Naive B cell (primary cell): ENCODE measurements at regions not wholly inside any gene's neighbourhood (a gene's known extent, or its start where the extent isn't known, plus 50 kb on each side); places are given as distances from the start of the nearest gene placed in this dataset.

Experiments used
- ATAC-seq, 2 donors: fragments of 150-1000 bp; cut with Tn5 transposase; 2 replicates each; pipeline ENCODE4 v1.10.0; 2021; ENCODE audit warnings: low read depth in 2 of 2, mild to moderate bottlenecking in 2 of 2, moderate library complexity in 2 of 2
- DNase-seq: peaks from one replicate; pipeline ENCODE4 v3.0.0; 2022
- H3K27ac Mint-ChIP-seq, 6 donors: one replicate each; pipeline ENCODE4 v1.8.0; 2020 to 2022; ENCODE audit warnings: mild to moderate bottlenecking in 6 of 6, mixed read lengths in 6 of 6, moderate library complexity in 5 of 6, inconsistent platforms in 2 of 6
- H3K27me3 Mint-ChIP-seq, 3 donors: one replicate each; pipeline ENCODE4 v1.8.0; 2021 to 2022; ENCODE audit warnings: mixed read lengths in 3 of 3, mild to moderate bottlenecking in 1 of 3
- H3K36me3 Mint-ChIP-seq, 2 donors: one replicate each; pipeline ENCODE4 v1.8.0; 2020 to 2022; ENCODE audit warnings: mixed read lengths in 2 of 2, inconsistent platforms in 1 of 2, mild to moderate bottlenecking in 1 of 2
- H3K4me1 Mint-ChIP-seq, 3 donors: one replicate each; pipeline ENCODE4 v1.8.0; 2020 to 2022; ENCODE audit warnings: mixed read lengths in 3 of 3, inconsistent platforms in 1 of 3, mild to moderate bottlenecking in 1 of 3, moderate library complexity in 1 of 3
- H3K4me3 Mint-ChIP-seq, 8 donors: one replicate each; pipeline ENCODE4 v1.8.0; 2020 to 2022; ENCODE audit warnings: mild to moderate bottlenecking in 8 of 8, mixed read lengths in 8 of 8, moderate library complexity in 8 of 8, inconsistent platforms in 2 of 8
- H3K9me3 Mint-ChIP-seq, 7 donors: one replicate each; pipeline ENCODE4 v1.8.0; 2020 to 2022; ENCODE audit warnings: mixed read lengths in 7 of 7, mild to moderate bottlenecking in 5 of 7, inconsistent platforms in 2 of 7, moderate library complexity in 1 of 7

DNA sequence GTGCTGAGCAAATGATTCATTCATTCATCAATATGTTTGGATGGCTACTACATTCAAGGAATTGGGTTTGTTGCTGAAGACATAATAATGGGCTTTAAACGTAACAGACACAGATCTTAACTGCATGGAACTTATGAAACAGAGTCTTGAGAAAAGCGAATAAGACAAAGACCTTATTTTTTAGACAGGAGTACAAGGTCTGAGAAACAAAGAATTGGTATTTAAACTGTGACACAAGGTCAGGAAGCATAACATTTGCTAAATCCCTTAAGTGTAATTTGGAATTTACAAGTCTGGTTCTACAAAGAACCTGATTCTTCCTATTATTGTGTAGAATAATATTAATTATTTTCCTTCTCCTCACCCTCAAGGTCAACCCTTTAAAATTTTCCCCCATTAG, 565.4 kb upstream of the RGS18 start:
- H3K36me3 Mint-ChIP-seq: no peaks in the 10 kb centered on the region
- H3K27me3 Mint-ChIP-seq: no peaks in the 10 kb centered on the region
- H3K4me1 Mint-ChIP-seq: no peaks in the 10 kb centered on the region
- H3K27ac Mint-ChIP-seq: no peak overlapping the region
- no peak for ATAC-seq
- no peak overlapping the region for H3K4me3 Mint-ChIP-seq
- DNase-seq: no peak
- peaks cover 0 to 5% (median 0%) of the 10 kb centered on the region in 7 donors for H3K9me3 Mint-ChIP-seq

DNA sequence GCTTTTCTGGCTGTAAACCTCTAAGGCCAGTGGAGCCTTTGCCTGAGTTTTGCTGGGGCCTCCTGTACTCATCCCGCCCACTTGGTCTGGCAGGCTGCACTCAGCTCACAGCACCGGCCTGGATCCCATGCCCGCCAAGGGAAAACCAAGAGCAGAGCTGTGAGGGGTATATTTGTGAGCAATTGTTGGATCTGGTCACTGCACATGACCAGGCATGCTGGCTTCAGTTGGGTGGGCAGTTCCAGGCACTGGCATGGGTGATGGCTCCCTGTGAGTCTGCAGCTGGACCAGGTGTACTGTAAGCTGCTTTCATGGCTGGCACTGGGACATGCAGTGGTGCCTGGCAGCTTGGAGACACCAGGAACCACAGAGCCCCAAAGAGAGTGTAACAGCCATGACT, 563.1 kb upstream of the RGS18 start:
- no peaks in the 10 kb centered on the region for H3K4me1 Mint-ChIP-seq
- no peak for DNase-seq
- H3K27ac Mint-ChIP-seq: no peak overlapping the region
- no peaks in the 10 kb centered on the region for H3K27me3 Mint-ChIP-seq
- no peak for ATAC-seq
- peaks cover 0 to 5% (median 0%) of the 10 kb centered on the region in 7 donors for H3K9me3 Mint-ChIP-seq
- no peak overlapping the region for H3K4me3 Mint-ChIP-seq
- H3K36me3 Mint-ChIP-seq: no peaks in the 10 kb centered on the region

GRCh38 chr1:191608367-191608766, 549.9 kb upstream of the RGS18 start:
- ATAC-seq: no peak
- H3K4me3 Mint-ChIP-seq: no peak overlapping the region
- H3K36me3 Mint-ChIP-seq: no peaks in the 10 kb centered on the region
- peaks cover 0 to 3% (median 0%) of the 10 kb centered on the region in 7 donors for H3K9me3 Mint-ChIP-seq
- H3K27me3 Mint-ChIP-seq: no peaks in the 10 kb centered on the region
- no peaks in the 10 kb centered on the region for H3K4me1 Mint-ChIP-seq
- no peak overlapping the region for H3K27ac Mint-ChIP-seq
- DNase-seq: no peak

GRCh38 chr1:191609305-191609704, 549.0 kb upstream of the RGS18 start:
- Mint-ChIP-seq H3K4me1 (no peaks in the 10 kb centered on the region), H3K36me3 (no peaks in the 10 kb centered on the region), H3K4me3 (no peak overlapping the region), H3K27me3 (no peaks in the 10 kb centered on the region), H3K27ac (no peak overlapping the region), H3K9me3 (peaks cover 0 to 6% (median 0%) of the 10 kb centered on the region in 7 donors)
- DNase-seq: no peak
- no peak for ATAC-seq

DNA sequence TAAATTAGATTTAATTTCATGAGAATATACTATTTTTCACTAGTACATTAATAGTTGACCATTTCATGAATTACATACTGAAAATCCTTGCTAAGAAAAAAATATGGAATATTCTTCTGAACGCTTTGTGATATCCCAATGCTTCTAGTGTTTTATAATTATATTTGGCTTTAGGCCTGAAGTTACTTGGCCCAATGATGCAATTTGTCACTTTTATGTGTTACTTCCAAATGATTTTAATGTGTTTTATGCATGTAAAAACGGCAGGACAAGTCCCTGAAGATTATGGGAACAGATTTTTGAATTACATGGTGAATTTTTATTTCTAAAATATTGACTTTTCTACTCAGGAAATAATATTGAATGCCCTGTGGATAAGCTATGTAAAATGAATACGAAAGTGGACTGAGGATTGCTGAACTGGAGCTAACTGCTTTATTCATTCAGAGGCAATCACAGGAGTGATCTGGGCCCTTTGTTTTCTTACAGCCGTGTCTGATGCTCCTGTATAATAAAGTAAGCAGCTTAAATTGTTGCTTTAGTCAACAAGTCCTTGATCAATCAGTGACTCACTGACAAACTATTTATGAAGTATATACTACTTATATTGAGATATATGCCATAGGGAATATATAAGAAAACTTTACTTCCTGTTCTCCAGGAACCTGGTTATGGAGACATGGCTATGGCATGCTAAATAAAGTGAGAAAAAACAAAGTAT, 543.0 kb upstream of the RGS18 start:
- no peak for ATAC-seq
- no peak for DNase-seq
- Mint-ChIP-seq H3K9me3 (peaks cover 0 to 4% (median 0%) of the 10 kb centered on the region in 7 donors), H3K4me1 (no peaks in the 10 kb centered on the region), H3K36me3 (no peaks in the 10 kb centered on the region), H3K4me3 (no peak overlapping the region), H3K27me3 (no peaks in the 10 kb centered on the region), H3K27ac (no peak overlapping the region)

GRCh38 chr1:191618181-191618580, 540.1 kb upstream of the RGS18 start:
- no peaks in the 10 kb centered on the region for H3K4me1 Mint-ChIP-seq
- peaks cover 0 to 6% (median 0%) of the 10 kb centered on the region in 7 donors for H3K9me3 Mint-ChIP-seq
- no peaks in the 10 kb centered on the region for H3K36me3 Mint-ChIP-seq
- DNase-seq (no peak), ATAC-seq (no peak)
- H3K4me3 Mint-ChIP-seq: no peak overlapping the region
- H3K27ac Mint-ChIP-seq: no peak overlapping the region
- no peaks in the 10 kb centered on the region for H3K27me3 Mint-ChIP-seq

GRCh38 chr1:191620883-191621282, 537.4 kb upstream of the RGS18 start:
- DNase-seq: no peak
- no peak overlapping the region for H3K4me3 Mint-ChIP-seq
- H3K4me1 Mint-ChIP-seq: no peaks in the 10 kb centered on the region
- H3K27ac Mint-ChIP-seq: no peak overlapping the region
- peaks cover 0 to 6% (median 0%) of the 10 kb centered on the region in 7 donors for H3K9me3 Mint-ChIP-seq
- H3K36me3 Mint-ChIP-seq: no peaks in the 10 kb centered on the region
- no peak for ATAC-seq
- H3K27me3 Mint-ChIP-seq: no peaks in the 10 kb centered on the region

GRCh38 chr1:191624044-191624443, 534.2 kb upstream of the RGS18 start:
- no peaks in the 10 kb centered on the region for H3K4me1 Mint-ChIP-seq
- H3K4me3 Mint-ChIP-seq: no peak overlapping the region
- DNase-seq (no peak), ATAC-seq (no peak)
- no peaks in the 10 kb centered on the region for H3K27me3 Mint-ChIP-seq
- H3K27ac Mint-ChIP-seq: no peak overlapping the region
- H3K36me3 Mint-ChIP-seq: no peaks in the 10 kb centered on the region
- peaks cover 0 to 6% (median 0%) of the 10 kb centered on the region in 7 donors for H3K9me3 Mint-ChIP-seq

GRCh38 chr1:191629836-191630235, 528.4 kb upstream of the RGS18 start:
- H3K27ac Mint-ChIP-seq: no peak overlapping the region
- no peak for ATAC-seq
- H3K36me3 Mint-ChIP-seq: no peaks in the 10 kb centered on the region
- peaks cover 0 to 16% (median 4%) of the 10 kb centered on the region in 7 donors for H3K9me3 Mint-ChIP-seq
- no peak overlapping the region for H3K4me3 Mint-ChIP-seq
- no peak for DNase-seq
- no peaks in the 10 kb centered on the region for H3K27me3 Mint-ChIP-seq
- no peaks in the 10 kb centered on the region for H3K4me1 Mint-ChIP-seq

GRCh38 chr1:191634801-191635508, 523.3 kb upstream of the RGS18 start:
- no peaks in the 10 kb centered on the region for H3K4me1 Mint-ChIP-seq

GRCh38 chr1:191636345-191636744, 521.9 kb upstream of the RGS18 start:
- no peak overlapping the region for H3K4me3 Mint-ChIP-seq
- no peak overlapping the region for H3K27ac Mint-ChIP-seq
- no peaks in the 10 kb centered on the region for H3K27me3 Mint-ChIP-seq
- ATAC-seq: no peak
- no peaks in the 10 kb centered on the region for H3K4me1 Mint-ChIP-seq
- no peak for DNase-seq
- no peaks in the 10 kb centered on the region for H3K36me3 Mint-ChIP-seq
- H3K9me3 Mint-ChIP-seq: peaks cover 0 to 14% (median 3%) of the 10 kb centered on the region in 7 donors

More at GRCh38 chr1:191634801-191635508, 523.3 kb upstream of the RGS18 start:
- DNase-seq (no peak), ATAC-seq (no peak)
- Mint-ChIP-seq H3K4me3 (no peak overlapping the region), H3K27ac (no peak overlapping the region), H3K27me3 (no peaks in the 10 kb centered on the region), H3K36me3 (no peaks in the 10 kb centered on the region), H3K9me3 (peaks cover 0 to 18% (median 3%) of the 10 kb centered on the region in 7 donors)

GRCh38 chr1:191641420-191642260, 516.6 kb upstream of the RGS18 start:
- Mint-ChIP-seq H3K36me3 (no peaks in the 10 kb centered on the region), H3K4me1 (no peaks in the 10 kb centered on the region), H3K27me3 (no peaks in the 10 kb centered on the region), H3K27ac (no peak overlapping the region), H3K4me3 (no peak overlapping the region), H3K9me3 (peaks cover 0 to 4% (median 0%) of the 10 kb centered on the region in 7 donors)
- DNase-seq (no peak), ATAC-seq (no peak)

GRCh38 chr1:191643060-191643459, 515.2 kb upstream of the RGS18 start:
- Mint-ChIP-seq H3K36me3 (no peaks in the 10 kb centered on the region), H3K27ac (no peak overlapping the region), H3K9me3 (peaks cover 0 to 4% (median 0%) of the 10 kb centered on the region in 7 donors), H3K27me3 (no peaks in the 10 kb centered on the region), H3K4me3 (no peak overlapping the region), H3K4me1 (no peaks in the 10 kb centered on the region)
- no peak for ATAC-seq
- no peak for DNase-seq
